ENCODE measurements at regions not wholly inside any gene's neighbourhood (a gene's known extent, or its start where the extent isn't known, plus 50 kb on each side); places are given as distances from the start of the nearest gene placed in this dataset.
A peak's percentile ranks its signal among the peaks of the same experiment; 100 is the strongest.

GRCh38 chr5:61918611-61919010 is 387.4 kb upstream of the KIF2A start:
- in situ Hi-C loops (cut with HindIII; ENCODE audit: low sequenced_read_pairs): no loop called here
- no peak overlapping the region for H3K4me3 ChIP-seq (ENCODE audit: low read depth, low read length)
- DNase-seq (ENCODE audit: low read depth): no peak
- TF ChIP-seq CTCF (IDR thresholded peaks at IDR 0.05; ENCODE audit: low read depth, low read length, missing control alignments): no peak

GRCh38 chr5:61919920-61920319 is 386.1 kb upstream of the KIF2A start:
- no peak overlapping the region for H3K4me3 ChIP-seq (ENCODE audit: low read depth, low read length)
- DNase-seq (ENCODE audit: low read depth): no peak
- no peak for TF ChIP-seq CTCF (IDR thresholded peaks at IDR 0.05; ENCODE audit: low read depth, low read length, missing control alignments)
- in situ Hi-C loops (cut with HindIII; ENCODE audit: low sequenced_read_pairs): no loop called here

GRCh38 chr5:61924251-61924650 is 381.8 kb upstream of the KIF2A start:
- in situ Hi-C loops (cut with HindIII; ENCODE audit: low sequenced_read_pairs): no loop called here
- no peak for DNase-seq (ENCODE audit: low read depth)
- H3K4me3 ChIP-seq (ENCODE audit: low read depth, low read length): no peak overlapping the region
- TF ChIP-seq CTCF (IDR thresholded peaks at IDR 0.05; ENCODE audit: low read depth, low read length, missing control alignments): no peak

GRCh38 chr5:61926911-61927310 is 379.1 kb upstream of the KIF2A start:
- TF ChIP-seq CTCF (IDR thresholded peaks at IDR 0.05; ENCODE audit: low read depth, low read length, missing control alignments): no peak
- no peak overlapping the region for H3K4me3 ChIP-seq (ENCODE audit: low read depth, low read length)
- in situ Hi-C loops (cut with HindIII; ENCODE audit: low sequenced_read_pairs): loop anchor here (25.0 kb wide), 1 partner anchor 965 kb away; no protein-coding TSS in a partner anchor
- no peak for DNase-seq (ENCODE audit: low read depth)

GRCh38 chr5:61931236-61931635 is 374.8 kb upstream of the KIF2A start:
- no peak overlapping the region for H3K4me3 ChIP-seq (ENCODE audit: low read depth, low read length)
- TF ChIP-seq CTCF (IDR thresholded peaks at IDR 0.05; ENCODE audit: low read depth, low read length, missing control alignments): no peak
- in situ Hi-C loops (cut with HindIII; ENCODE audit: low sequenced_read_pairs): loop anchor here (25.0 kb wide), 1 partner anchor 969 kb away; no protein-coding TSS in a partner anchor
- no peak for DNase-seq (ENCODE audit: low read depth)

GRCh38 chr5:61933787-61934626 is 372.0 kb upstream of the KIF2A start:
- H3K4me3 ChIP-seq (ENCODE audit: low read depth, low read length): no peak overlapping the region
- peak; percentile 71 for TF ChIP-seq CTCF (IDR thresholded peaks at IDR 0.05; ENCODE audit: low read depth, low read length, missing control alignments)

More at GRCh38 chr5:61933787-61934626, 372.0 kb upstream of the KIF2A start:
- in situ Hi-C loops (cut with HindIII; ENCODE audit: low sequenced_read_pairs): loop anchor here (25.0 kb wide), 1 partner anchor 972 kb away; no protein-coding TSS in a partner anchor
- DNase-seq (ENCODE audit: low read depth): peak; percentile 50
